ENCODE measurements at regions not wholly inside any gene's neighbourhood (a gene's known extent, or its start where the extent isn't known, plus 50 kb on each side); places are given as distances from the start of the nearest gene placed in this dataset.

DNA sequence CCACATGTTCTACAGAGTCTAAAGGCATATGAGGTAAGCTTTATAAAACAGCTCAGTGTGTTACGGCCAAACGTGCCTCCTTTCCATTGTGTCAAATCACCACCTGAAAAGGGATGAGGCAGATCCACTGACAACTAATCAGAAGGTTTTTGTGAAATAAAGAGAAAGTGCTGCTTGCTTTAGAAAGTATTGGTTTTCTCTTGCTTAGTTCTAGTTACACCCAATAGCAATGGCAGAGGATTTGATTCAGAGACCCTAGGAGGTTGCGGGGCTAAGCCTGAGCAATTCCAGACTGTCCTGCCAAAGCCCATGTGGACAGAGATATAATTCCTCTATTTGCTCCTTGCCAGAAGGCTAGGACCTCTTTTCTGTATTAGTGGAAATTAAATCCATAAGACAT is 125.5 kb downstream of the SPRY1 start:
- H2AFZ ChIP-seq (ENCODE audit: insufficient read depth, low read depth, low read length, poor library complexity, severe bottlenecking) = no peak overlapping the region
- no peak overlapping the region for H3K27ac ChIP-seq (ENCODE audit: low read length in 2 of 2)
- H3K4me1 ChIP-seq (ENCODE audit: control insufficient read depth in 2 of 2, insufficient read depth in 2 of 2, low read length in 2 of 2) = no peaks in the 10 kb centered on the region
- no peak for TF ChIP-seq EZH2 (IDR thresholded peaks at IDR 0.05; ENCODE audit: borderline replicate concordance, insufficient read depth, low read depth, low read length, poor library complexity, severe bottlenecking)
- TF ChIP-seq, protein P1, sequence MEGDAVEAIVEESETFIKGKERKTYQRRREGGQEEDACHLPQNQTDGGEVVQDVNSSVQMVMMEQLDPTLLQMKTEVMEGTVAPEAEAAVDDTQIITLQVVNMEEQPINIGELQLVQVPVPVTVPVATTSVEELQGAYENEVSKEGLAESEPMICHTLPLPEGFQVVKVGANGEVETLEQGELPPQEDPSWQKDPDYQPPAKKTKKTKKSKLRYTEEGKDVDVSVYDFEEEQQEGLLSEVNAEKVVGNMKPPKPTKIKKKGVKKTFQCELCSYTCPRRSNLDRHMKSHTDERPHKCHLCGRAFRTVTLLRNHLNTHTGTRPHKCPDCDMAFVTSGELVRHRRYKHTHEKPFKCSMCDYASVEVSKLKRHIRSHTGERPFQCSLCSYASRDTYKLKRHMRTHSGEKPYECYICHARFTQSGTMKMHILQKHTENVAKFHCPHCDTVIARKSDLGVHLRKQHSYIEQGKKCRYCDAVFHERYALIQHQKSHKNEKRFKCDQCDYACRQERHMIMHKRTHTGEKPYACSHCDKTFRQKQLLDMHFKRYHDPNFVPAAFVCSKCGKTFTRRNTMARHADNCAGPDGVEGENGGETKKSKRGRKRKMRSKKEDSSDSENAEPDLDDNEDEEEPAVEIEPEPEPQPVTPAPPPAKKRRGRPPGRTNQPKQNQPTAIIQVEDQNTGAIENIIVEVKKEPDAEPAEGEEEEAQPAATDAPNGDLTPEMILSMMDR (IDR thresholded peaks at IDR 0.05) = no peak
- intact Hi-C loops (cut with micrococcal nuclease) = no loop called here
- CTCF ChIA-PET = no interaction called here
- no peak overlapping the region for H3K4me3 ChIP-seq (ENCODE audit: control extremely low read depth in 1 of 5, extremely low read depth in 1 of 5, insufficient read depth in 1 of 5, low read depth in 2 of 5, low read length in 4 of 5)
- no peaks in the 10 kb centered on the region for H4K20me1 ChIP-seq (ENCODE audit: control insufficient read depth, insufficient read depth, low read length, poor library complexity, severe bottlenecking)
- H3K4me2 ChIP-seq (replicated peaks; ENCODE audit: low read depth, low read length, poor library complexity, severe bottlenecking) = no peak overlapping the region
- no peaks in the 10 kb centered on the region for H3K9me3 Mint-ChIP-seq (ENCODE audit: insufficient read depth)
- H3K9ac ChIP-seq (ENCODE audit: low read length) = no peak overlapping the region
- no peak overlapping the region for H3K4me3 Mint-ChIP-seq
- 100% methylated on average over 2 of the region's 3 CpGs for WGBS (ENCODE audit: insufficient coverage)
- no peak for DNase-seq
- no peaks in the 10 kb centered on the region for H3K4me1 Mint-ChIP-seq
- no peak for ATAC-seq (ENCODE audit: low read depth)
- H3K27ac Mint-ChIP-seq = no peak overlapping the region
- H3K27me3 Mint-ChIP-seq = peaks cover 9% of the 10 kb centered on the region
- H3K36me3 ChIP-seq (replicated peaks in 1 of 2; ENCODE audit: control extremely low read depth in 1 of 2, control insufficient read depth in 1 of 2, extremely low read depth in 1 of 2, insufficient read depth in 2 of 2, low read length in 1 of 2) = no peaks in the 10 kb centered on the region
- H3K9me3 ChIP-seq (ENCODE audit: control extremely low read depth in 1 of 3, control insufficient read depth in 2 of 3, insufficient read depth in 1 of 3, low read length in 2 of 3) = no peaks in the 10 kb centered on the region
- POLR2A ChIA-PET = no interaction called here
- H3K79me2 ChIP-seq (ENCODE audit: control insufficient read depth, insufficient read depth, low read length) = no peaks in the 10 kb centered on the region
- no peaks in the 10 kb centered on the region for H3K27me3 ChIP-seq (replicated peaks in 1 of 4; ENCODE audit: control extremely low read depth in 1 of 4, control insufficient read depth in 3 of 4, insufficient read depth in 4 of 4, low read length in 3 of 4)

DNA sequence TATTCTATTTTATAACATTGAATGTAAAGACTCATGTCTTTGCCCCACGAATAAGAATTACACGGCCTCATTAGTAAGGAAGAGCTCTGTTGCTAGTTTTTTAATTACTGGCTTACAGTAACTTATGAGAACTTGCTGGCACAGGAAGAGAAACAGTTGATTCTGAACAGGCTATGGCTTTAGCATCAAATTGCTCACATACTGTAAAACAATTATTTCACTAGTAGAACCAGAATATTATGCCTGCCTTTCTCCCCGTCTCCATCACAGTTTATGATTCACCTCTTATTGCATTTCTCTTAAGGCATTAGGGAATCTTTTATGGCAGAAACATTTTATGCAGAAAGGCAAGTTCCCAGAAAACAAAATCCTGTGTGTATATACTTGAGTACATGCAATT is 126.1 kb downstream of the SPRY1 start:
- DNase-seq = no peak
- no CpG with 5 or more reads among the region's 3 CpGs for WGBS (ENCODE audit: insufficient coverage)
- CTCF ChIA-PET = no interaction called here

More for the DNA sequence above, 126.1 kb downstream of the SPRY1 start:
- Histone ChIP-seq H3K79me2 (ENCODE audit: control insufficient read depth, insufficient read depth, low read length) (no peaks in the 10 kb centered on the region), H3K9me3 (ENCODE audit: control extremely low read depth in 1 of 3, control insufficient read depth in 2 of 3, insufficient read depth in 1 of 3, low read length in 2 of 3) (no peaks in the 10 kb centered on the region), H2AFZ (ENCODE audit: insufficient read depth, low read depth, low read length, poor library complexity, severe bottlenecking) (no peak overlapping the region), H3K9ac (ENCODE audit: low read length) (no peak overlapping the region), H3K36me3 (replicated peaks in 1 of 2; ENCODE audit: control extremely low read depth in 1 of 2, control insufficient read depth in 1 of 2, extremely low read depth in 1 of 2, insufficient read depth in 2 of 2, low read length in 1 of 2) (no peaks in the 10 kb centered on the region), H3K4me2 (replicated peaks; ENCODE audit: low read depth, low read length, poor library complexity, severe bottlenecking) (no peak overlapping the region), H3K4me3 (ENCODE audit: control extremely low read depth in 1 of 5, extremely low read depth in 1 of 5, insufficient read depth in 1 of 5, low read depth in 2 of 5, low read length in 4 of 5) (no peak overlapping the region), H3K4me1 (ENCODE audit: control insufficient read depth in 2 of 2, insufficient read depth in 2 of 2, low read length in 2 of 2) (no peaks in the 10 kb centered on the region), H3K27ac (ENCODE audit: low read length in 2 of 2) (no peak overlapping the region), H4K20me1 (ENCODE audit: control insufficient read depth, insufficient read depth, low read length, poor library complexity, severe bottlenecking) (no peaks in the 10 kb centered on the region), H3K27me3 (replicated peaks in 1 of 4; ENCODE audit: control extremely low read depth in 1 of 4, control insufficient read depth in 3 of 4, insufficient read depth in 4 of 4, low read length in 3 of 4) (no peaks in the 10 kb centered on the region)
- H3K27me3 Mint-ChIP-seq = peaks cover 9% of the 10 kb centered on the region
- TF ChIP-seq, protein P1 (IDR thresholded peaks at IDR 0.05) = no peak
- ATAC-seq (ENCODE audit: low read depth) = no peak
- no peak overlapping the region for H3K27ac Mint-ChIP-seq
- no peaks in the 10 kb centered on the region for H3K9me3 Mint-ChIP-seq (ENCODE audit: insufficient read depth)
- no peaks in the 10 kb centered on the region for H3K4me1 Mint-ChIP-seq
- POLR2A ChIA-PET = no interaction called here
- intact Hi-C loops (cut with micrococcal nuclease) = no loop called here
- H3K4me3 Mint-ChIP-seq = no peak overlapping the region

Measured in B cell (primary cell).